G401 (cell line): ENCODE measurements at regions not wholly inside any gene's neighbourhood (a gene's known extent, or its start where the extent isn't known, plus 50 kb on each side); places are given as distances from the start of the nearest gene placed in this dataset.
"Not testable (repeated sequence)": the region's sequence is repeated elsewhere in the genome, so short reads cannot be mapped to it uniquely, and the experiment has no call there.

Experiments used
- DNase-seq: peaks from one replicate; pipeline ENCODE4 v3.0.0-alpha.2; 2015; ENCODE audit warnings: low spot score
- in situ Hi-C: cut with HindIII; loops from 2 replicates; pipeline ENCODE4 v1.10.0; 2016; ENCODE audit warnings: low sequenced_read_pairs, mixed read lengths

- in situ Hi-C loops: no loop called here
- no peak for DNase-seq
Measured at GRCh38 chr1:187819086-187819485, 990.3 kb downstream of the PLA2G4A start.

- in situ Hi-C loops: no loop called here
- no peak for DNase-seq
Measured at GRCh38 chr1:187836557-187836956, 1007.8 kb downstream of the PLA2G4A start.

GRCh38 chr1:187837787-187838186, 1009.0 kb downstream of the PLA2G4A start:
- in situ Hi-C loops: no loop called here
- no peak for DNase-seq

- DNase-seq: no peak
- in situ Hi-C loops: no loop called here
Measured at GRCh38 chr1:187838335-187839293, 1009.9 kb downstream of the PLA2G4A start.

GRCh38 chr1:187839873-187840272, 1011.1 kb downstream of the PLA2G4A start:
- no peak for DNase-seq
- in situ Hi-C loops: no loop called here

- in situ Hi-C loops: no loop called here
- DNase-seq: no peak
Measured at GRCh38 chr1:187840557-187840956, 1011.8 kb downstream of the PLA2G4A start.

GRCh38 chr1:187842406-187843165, 1013.8 kb downstream of the PLA2G4A start:
- DNase-seq: no peak
- in situ Hi-C loops: no loop called here

- no peak for DNase-seq
- in situ Hi-C loops: no loop called here
Measured at GRCh38 chr1:187844313-187844712, 1015.6 kb downstream of the PLA2G4A start.

- in situ Hi-C loops: no loop called here
Measured at GRCh38 chr1:187847531-187847930, 1018.8 kb downstream of the PLA2G4A start.

GRCh38 chr1:187848321-187848720, 1019.6 kb downstream of the PLA2G4A start:
- DNase-seq: no peak
- in situ Hi-C loops: no loop called here

More at GRCh38 chr1:187847531-187847930, 1018.8 kb downstream of the PLA2G4A start:
- DNase-seq: no peak

- in situ Hi-C loops, DNase-seq: not testable (repeated sequence)
Measured at GRCh38 chr1:187850146-187850545, 1021.4 kb downstream of the PLA2G4A start.

- DNase-seq: no peak
- in situ Hi-C loops: no loop called here
Measured at GRCh38 chr1:187853505-187853904, 1024.8 kb downstream of the PLA2G4A start.

GRCh38 chr1:187854457-187854856, 1025.7 kb downstream of the PLA2G4A start:
- in situ Hi-C loops: no loop called here
- no peak for DNase-seq

- DNase-seq: no peak
Measured at GRCh38 chr1:187862506-187862905, 1033.8 kb downstream of the PLA2G4A start.

GRCh38 chr1:187870552-187870951, 1041.8 kb downstream of the PLA2G4A start:
- in situ Hi-C loops: no loop called here
- DNase-seq: no peak

More at GRCh38 chr1:187862506-187862905, 1033.8 kb downstream of the PLA2G4A start:
- in situ Hi-C loops: no loop called here

- in situ Hi-C loops: no loop called here
- DNase-seq: no peak
Measured at GRCh38 chr1:187871177-187871845, 1042.6 kb downstream of the PLA2G4A start.

- in situ Hi-C loops: no loop called here
- DNase-seq: no peak
Measured at GRCh38 chr1:187872550-187872949, 1043.8 kb downstream of the PLA2G4A start.

GRCh38 chr1:187873126-187873525, 1044.4 kb downstream of the PLA2G4A start:
- DNase-seq: no peak
- in situ Hi-C loops: no loop called here

GRCh38 chr1:187876775-187877174, 1048.0 kb downstream of the PLA2G4A start:
- in situ Hi-C loops: no loop called here
- DNase-seq: no peak

GRCh38 chr1:187877220-187877619, 1048.5 kb downstream of the PLA2G4A start:
- in situ Hi-C loops: no loop called here
- no peak for DNase-seq
